ENCODE measurements at regions not wholly inside any gene's neighbourhood (a gene's known extent, or its start where the extent isn't known, plus 50 kb on each side); places are given as distances from the start of the nearest gene placed in this dataset.

DNA sequence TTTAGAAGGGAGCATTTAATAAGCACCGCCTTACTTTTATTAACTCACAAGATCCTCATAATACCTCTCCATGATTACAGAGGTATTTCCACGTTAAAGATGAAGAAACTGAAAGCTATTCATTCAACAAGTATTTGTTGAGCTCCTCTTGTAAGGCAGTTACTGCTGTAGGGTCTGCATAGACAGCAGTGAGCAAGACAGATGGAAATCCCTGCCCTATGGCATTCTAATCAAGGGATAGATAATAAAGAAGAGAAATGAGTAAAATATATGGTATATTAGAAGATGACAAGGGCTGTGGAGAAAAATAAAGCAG lies 77.8 kb upstream of the CTNNBL1 start:
- TF ChIP-seq EZH2phosphoT487 (IDR thresholded peaks at IDR 0.05; ENCODE audit: borderline replicate concordance, low read length) (no peak), CTCF (IDR thresholded peaks at IDR 0.05; ENCODE audit: low read depth, low read length, poor library complexity, severe bottlenecking) (peak; percentile 16)

Data from DOHH2 (cell line).